Activated T-helper 2 cell treated with anti-CD3 and anti-CD28 coated beads, Interferon-gamma antibody, Interleukin-2, Interleukin-4, amounts not matched to agents 10 μg/mL and 5 μg/mL and 100 μg/mL, durations not matched to agents 14 hours and 24 hours and 36 hours (primary cell): ENCODE measurements at regions not wholly inside any gene's neighbourhood (a gene's known extent, or its start where the extent isn't known, plus 50 kb on each side); places are given as distances from the start of the nearest gene placed in this dataset.

Source experiments
- DNase-seq: peaks from one replicate; pipeline ENCODE4 v3.0.0; 2021; ENCODE audit warnings: low spot score
- H3K27ac Mint-ChIP-seq: one replicate; pipeline ENCODE4 v1.8.0; 2021; ENCODE audit warnings: mixed read lengths
- H3K27me3 Mint-ChIP-seq: one replicate; pipeline ENCODE4 v1.8.0; 2021; ENCODE audit warnings: low read depth, mixed read lengths
- H3K36me3 Mint-ChIP-seq: one replicate; pipeline ENCODE4 v1.8.0; 2021; ENCODE audit warnings: low read depth, mixed read lengths
- H3K4me1 Mint-ChIP-seq: one replicate; pipeline ENCODE4 v1.8.0; 2021; ENCODE audit warnings: low read depth, mixed read lengths
- H3K4me3 Mint-ChIP-seq: one replicate; pipeline ENCODE4 v1.8.0; 2021; ENCODE audit warnings: low read depth, mild to moderate bottlenecking, moderate library complexity, mixed read lengths
- H3K9me3 Mint-ChIP-seq: one replicate; pipeline ENCODE4 v1.8.0; 2021; ENCODE audit warnings: mixed read lengths
- intact Hi-C: fragments of 100-400 bp; cut with micrococcal nuclease; formaldehyde crosslinking; loops from one replicate; pipeline ENCODE4 v1.15.1; 2023

- no peak for DNase-seq
- Mint-ChIP-seq H3K36me3 (no peaks in the 10 kb centered on the region), H3K4me1 (peaks cover 8% of the 10 kb centered on the region), H3K27me3 (peaks cover 27% of the 10 kb centered on the region), H3K4me3 (no peak overlapping the region), H3K27ac (no peak overlapping the region), H3K9me3 (no peaks in the 10 kb centered on the region)
- intact Hi-C loops, result no loop called here
Observed at GRCh38 chr6:41434803-41435481, 99.5 kb downstream of the NCR2 start.

- Mint-ChIP-seq H3K27me3 (peaks cover 19% of the 10 kb centered on the region), H3K4me3 (no peak overlapping the region), H3K9me3 (no peaks in the 10 kb centered on the region), H3K27ac (no peak overlapping the region), H3K36me3 (no peaks in the 10 kb centered on the region), H3K4me1 (peaks cover 27% of the 10 kb centered on the region)
- DNase-seq, result no peak
- intact Hi-C loops, result no loop called here
Observed at GRCh38 chr6:41437604-41438003, 102.2 kb downstream of the NCR2 start.

GRCh38 chr6:41438746-41439145 is 103.3 kb downstream of the NCR2 start:
- no peak overlapping the region for H3K27ac Mint-ChIP-seq
- no peaks in the 10 kb centered on the region for H3K36me3 Mint-ChIP-seq
- intact Hi-C loops, result no loop called here
- no peaks in the 10 kb centered on the region for H3K9me3 Mint-ChIP-seq
- H3K4me1 Mint-ChIP-seq, result peaks cover 27% of the 10 kb centered on the region
- no peak overlapping the region for H3K4me3 Mint-ChIP-seq
- H3K27me3 Mint-ChIP-seq, result peaks cover 20% of the 10 kb centered on the region
- DNase-seq, result no peak

GRCh38 chr6:41439524-41440418 is 104.4 kb downstream of the NCR2 start:
- Mint-ChIP-seq H3K4me1 (peaks cover 27% of the 10 kb centered on the region), H3K4me3 (no peak overlapping the region)

GRCh38 chr6:41440958-41441357 is 105.2 kb upstream of the FOXP4 start:
- no peak overlapping the region for H3K4me3 Mint-ChIP-seq

More at GRCh38 chr6:41439524-41440418, 104.4 kb downstream of the NCR2 start:
- DNase-seq, result no peak
- Mint-ChIP-seq H3K36me3 (no peaks in the 10 kb centered on the region), H3K9me3 (no peaks in the 10 kb centered on the region), H3K27me3 (peaks cover 30% of the 10 kb centered on the region), H3K27ac (no peak overlapping the region)
- intact Hi-C loops, result no loop called here

GRCh38 chr6:41441598-41442351 is 104.4 kb upstream of the FOXP4 start:
- peak overlapping the region; percentile 9 for H3K27ac Mint-ChIP-seq
- H3K27me3 Mint-ChIP-seq, result peaks cover 31% of the 10 kb centered on the region
- H3K9me3 Mint-ChIP-seq, result no peaks in the 10 kb centered on the region
- DNase-seq, result no peak
- intact Hi-C loops, result no loop called here
- H3K4me3 Mint-ChIP-seq, result no peak overlapping the region
- peaks cover 27% of the 10 kb centered on the region for H3K4me1 Mint-ChIP-seq
- no peaks in the 10 kb centered on the region for H3K36me3 Mint-ChIP-seq

More at GRCh38 chr6:41440958-41441357, 105.2 kb upstream of the FOXP4 start:
- H3K36me3 Mint-ChIP-seq, result no peaks in the 10 kb centered on the region
- H3K4me1 Mint-ChIP-seq, result peaks cover 27% of the 10 kb centered on the region
- intact Hi-C loops, result no loop called here
- peaks cover 34% of the 10 kb centered on the region for H3K27me3 Mint-ChIP-seq
- H3K9me3 Mint-ChIP-seq, result no peaks in the 10 kb centered on the region
- no peak overlapping the region for H3K27ac Mint-ChIP-seq
- DNase-seq, result no peak

- no peak overlapping the region for H3K4me3 Mint-ChIP-seq
- DNase-seq, result no peak
- no peaks in the 10 kb centered on the region for H3K36me3 Mint-ChIP-seq
- intact Hi-C loops, result no loop called here
- peaks cover 27% of the 10 kb centered on the region for H3K4me1 Mint-ChIP-seq
- no peaks in the 10 kb centered on the region for H3K9me3 Mint-ChIP-seq
- H3K27me3 Mint-ChIP-seq, result peaks cover 31% of the 10 kb centered on the region
- no peak overlapping the region for H3K27ac Mint-ChIP-seq
Observed at GRCh38 chr6:41442352-41442672, 103.9 kb upstream of the FOXP4 start.

GRCh38 chr6:41442800-41443501 is 103.2 kb upstream of the FOXP4 start:
- intact Hi-C loops, result no loop called here
- Mint-ChIP-seq H3K4me1 (peaks cover 27% of the 10 kb centered on the region), H3K4me3 (no peak overlapping the region), H3K36me3 (no peaks in the 10 kb centered on the region), H3K27me3 (peaks cover 29% of the 10 kb centered on the region), H3K9me3 (no peaks in the 10 kb centered on the region), H3K27ac (no peak overlapping the region)
- no peak for DNase-seq

- Mint-ChIP-seq H3K36me3 (no peaks in the 10 kb centered on the region), H3K27ac (no peak overlapping the region), H3K9me3 (no peaks in the 10 kb centered on the region), H3K27me3 (peaks cover 27% of the 10 kb centered on the region), H3K4me1 (peaks cover 27% of the 10 kb centered on the region), H3K4me3 (no peak overlapping the region)
- intact Hi-C loops, result no loop called here
- no peak for DNase-seq
Observed at GRCh38 chr6:41443616-41444525, 102.3 kb upstream of the FOXP4 start.

GRCh38 chr6:41445261-41445660 is 100.9 kb upstream of the FOXP4 start:
- H3K9me3 Mint-ChIP-seq, result no peaks in the 10 kb centered on the region
- no peaks in the 10 kb centered on the region for H3K36me3 Mint-ChIP-seq
- H3K27me3 Mint-ChIP-seq, result peaks cover 20% of the 10 kb centered on the region
- H3K27ac Mint-ChIP-seq, result peak overlapping the region; percentile 31
- no peak for DNase-seq
- peaks cover 16% of the 10 kb centered on the region for H3K4me1 Mint-ChIP-seq
- intact Hi-C loops, result no loop called here
- H3K4me3 Mint-ChIP-seq, result no peak overlapping the region

- DNase-seq, result no peak
- H3K4me3 Mint-ChIP-seq, result no peak overlapping the region
Observed at GRCh38 chr6:41446132-41446531, 100.0 kb upstream of the FOXP4 start.

More at GRCh38 chr6:41446132-41446531, 100.0 kb upstream of the FOXP4 start:
- Mint-ChIP-seq H3K4me1 (peaks cover 7% of the 10 kb centered on the region), H3K36me3 (no peaks in the 10 kb centered on the region), H3K9me3 (no peaks in the 10 kb centered on the region), H3K27me3 (peaks cover 20% of the 10 kb centered on the region), H3K27ac (no peak overlapping the region)
- intact Hi-C loops, result no loop called here
